Stimulated activated naive CD8-positive, alpha-beta T cell treated with anti-CD3 and anti-CD28 coated beads, Interleukin-15, amount 100 ng/mL, for 72 hours (primary cell): ENCODE measurements at regions not wholly inside any gene's neighbourhood (a gene's known extent, or its start where the extent isn't known, plus 50 kb on each side); places are given as distances from the start of the nearest gene placed in this dataset.

Source experiments
- ATAC-seq: fragments of 150-1000 bp; cut with Tn5 transposase; 2 replicates; pipeline ENCODE4 v1.10.0; 2021; ENCODE audit warnings: mild to moderate bottlenecking, moderate library complexity
- DNase-seq, 2 donors: peaks; one replicate each; pipeline ENCODE4 v3.0.0; 2021 to 2022
- H3K27ac Mint-ChIP-seq, 2 donors: one replicate each; pipeline ENCODE4 v1.8.0; 2022; ENCODE audit warnings: mild to moderate bottlenecking in 2 of 2, mixed read lengths in 2 of 2, moderate library complexity in 2 of 2
- H3K27me3 Mint-ChIP-seq: one replicate; pipeline ENCODE4 v1.8.0; 2022; ENCODE audit warnings: mixed read lengths
- H3K4me1 Mint-ChIP-seq: one replicate; pipeline ENCODE4 v1.8.0; 2022; ENCODE audit warnings: mild to moderate bottlenecking, mixed read lengths
- H3K4me3 Mint-ChIP-seq, 2 donors: one replicate each; pipeline ENCODE4 v1.8.0; 2022; ENCODE audit warnings: mild to moderate bottlenecking in 2 of 2, mixed read lengths in 2 of 2, moderate library complexity in 1 of 2
- H3K9me3 Mint-ChIP-seq, 2 donors: one replicate each; pipeline ENCODE4 v1.8.0; 2022; ENCODE audit warnings: mixed read lengths in 2 of 2

DNA sequence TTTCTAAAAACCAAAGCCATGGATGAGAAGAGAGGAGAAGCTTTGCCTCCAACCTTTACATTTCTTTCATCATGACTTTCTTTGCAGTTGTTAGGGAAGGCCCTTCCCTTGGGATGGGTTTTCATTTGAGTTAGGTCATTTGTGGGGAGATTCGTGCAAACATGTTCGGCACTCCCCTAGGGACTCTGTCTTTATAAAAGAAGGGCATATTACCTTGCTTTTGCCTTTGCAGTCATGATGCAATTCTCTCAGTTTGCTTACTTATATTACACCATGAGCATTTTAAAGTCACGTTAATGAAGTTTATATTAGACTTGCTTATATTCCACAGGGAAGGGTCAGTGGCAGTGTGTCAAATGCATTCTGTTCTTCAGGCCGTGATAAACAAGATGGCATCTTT, 289.3 kb upstream of the WWC1 start:
- no peak for DNase-seq
- no peak overlapping the region for H3K4me3 Mint-ChIP-seq
- H3K9me3 Mint-ChIP-seq: peaks cover 0 to 2% of the 10 kb centered on the region in 2 donors
- H3K4me1 Mint-ChIP-seq: no peaks in the 10 kb centered on the region
- H3K27ac Mint-ChIP-seq: no peak overlapping the region
- H3K27me3 Mint-ChIP-seq: no peaks in the 10 kb centered on the region
- no peak for ATAC-seq

- H3K27me3 Mint-ChIP-seq: no peaks in the 10 kb centered on the region
- no peaks in the 10 kb centered on the region for H3K4me1 Mint-ChIP-seq
- no peak for DNase-seq
- no peaks in the 10 kb centered on the region for H3K9me3 Mint-ChIP-seq
- ATAC-seq: no peak
- no peak overlapping the region for H3K27ac Mint-ChIP-seq
- H3K4me3 Mint-ChIP-seq: no peak overlapping the region
Measured at GRCh38 chr5:168005093-168005492, 286.4 kb upstream of the WWC1 start.

DNA sequence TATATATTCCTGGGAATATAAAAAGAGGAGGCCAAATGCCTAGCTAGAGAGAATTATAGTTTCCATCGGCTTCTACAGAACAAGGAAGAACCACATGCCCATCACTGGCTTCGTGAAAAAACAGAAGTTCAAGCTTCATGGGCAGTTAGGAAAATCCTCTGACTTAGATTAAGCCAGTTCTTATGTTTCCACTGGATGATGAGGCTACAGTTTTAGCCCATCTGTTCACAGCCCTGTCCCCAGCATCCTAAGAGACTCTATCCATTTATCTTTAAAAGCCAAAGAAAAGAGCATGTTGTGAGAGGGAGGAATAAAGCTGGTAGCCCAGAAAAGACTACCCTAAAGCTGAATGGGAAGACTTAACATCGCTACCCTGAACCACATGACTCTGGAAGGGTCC, 285.5 kb upstream of the WWC1 start:
- H3K9me3 Mint-ChIP-seq: no peaks in the 10 kb centered on the region
- ATAC-seq (no peak), DNase-seq (no peak)
- no peaks in the 10 kb centered on the region for H3K4me1 Mint-ChIP-seq
- no peaks in the 10 kb centered on the region for H3K27me3 Mint-ChIP-seq
- H3K27ac Mint-ChIP-seq: no peak overlapping the region
- H3K4me3 Mint-ChIP-seq: no peak overlapping the region

DNA sequence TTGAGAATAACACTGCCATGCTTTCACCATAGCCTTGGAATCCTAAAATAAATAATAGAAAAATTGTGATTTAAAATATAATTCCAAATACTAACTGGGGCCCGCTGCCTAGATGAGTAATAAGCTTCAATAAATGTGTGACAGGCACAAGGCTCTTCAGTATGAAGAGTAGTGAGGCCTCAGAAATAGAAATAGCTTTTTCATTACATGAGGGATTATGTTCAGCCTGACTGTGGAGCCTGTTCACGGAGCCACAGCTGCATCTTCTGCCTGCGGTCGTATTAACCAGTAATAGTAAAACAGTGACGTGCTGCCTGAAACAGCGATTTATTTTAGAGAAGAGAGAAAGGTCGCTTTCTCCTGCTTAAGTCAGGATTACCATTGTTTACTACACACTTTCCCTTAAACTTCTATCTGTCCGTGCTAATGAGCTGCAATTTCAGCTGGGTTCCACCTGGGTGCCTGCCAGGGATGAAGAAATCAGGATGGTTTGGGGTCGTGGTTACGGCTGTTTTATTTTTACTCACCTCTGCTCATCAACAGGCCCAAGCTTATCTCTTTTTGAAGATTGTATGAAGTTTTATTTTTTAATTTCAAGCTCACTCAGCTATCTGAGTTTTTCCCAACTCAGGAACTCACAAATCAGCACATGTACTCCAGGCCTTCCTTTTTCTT, 284.9 kb upstream of the WWC1 start:
- no peaks in the 10 kb centered on the region for H3K4me1 Mint-ChIP-seq
- ATAC-seq: no peak
- no peaks in the 10 kb centered on the region for H3K27me3 Mint-ChIP-seq
- no peak overlapping the region for H3K27ac Mint-ChIP-seq
- DNase-seq: no peak
- H3K4me3 Mint-ChIP-seq: no peak overlapping the region
- H3K9me3 Mint-ChIP-seq: no peaks in the 10 kb centered on the region

- Mint-ChIP-seq H3K27me3 (no peaks in the 10 kb centered on the region), H3K9me3 (no peaks in the 10 kb centered on the region), H3K4me1 (no peaks in the 10 kb centered on the region), H3K4me3 (no peak overlapping the region), H3K27ac (no peak overlapping the region)
- ATAC-seq (no peak), DNase-seq (no peak)
Measured at GRCh38 chr5:168007286-168007685, 284.2 kb upstream of the WWC1 start.

DNA sequence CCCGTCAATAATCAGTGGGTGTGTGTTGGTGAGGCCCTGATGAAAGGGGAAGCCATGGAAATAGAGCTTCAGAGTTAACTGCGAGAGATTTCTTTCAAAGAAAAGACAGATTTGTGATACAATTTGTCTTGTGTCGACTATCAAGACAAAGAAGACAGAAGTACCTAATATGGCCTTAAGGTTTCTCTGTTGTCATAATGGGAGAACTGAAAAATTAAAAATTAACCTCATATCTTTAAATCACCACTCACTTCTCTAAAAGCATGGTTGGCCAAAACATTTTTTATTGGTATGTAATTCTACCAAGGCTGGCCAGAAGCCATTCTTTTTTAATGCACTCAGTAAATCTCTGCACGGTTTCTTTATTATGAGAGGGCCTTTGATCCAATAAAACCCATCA, 282.9 kb upstream of the WWC1 start:
- no peaks in the 10 kb centered on the region for H3K9me3 Mint-ChIP-seq

DNA sequence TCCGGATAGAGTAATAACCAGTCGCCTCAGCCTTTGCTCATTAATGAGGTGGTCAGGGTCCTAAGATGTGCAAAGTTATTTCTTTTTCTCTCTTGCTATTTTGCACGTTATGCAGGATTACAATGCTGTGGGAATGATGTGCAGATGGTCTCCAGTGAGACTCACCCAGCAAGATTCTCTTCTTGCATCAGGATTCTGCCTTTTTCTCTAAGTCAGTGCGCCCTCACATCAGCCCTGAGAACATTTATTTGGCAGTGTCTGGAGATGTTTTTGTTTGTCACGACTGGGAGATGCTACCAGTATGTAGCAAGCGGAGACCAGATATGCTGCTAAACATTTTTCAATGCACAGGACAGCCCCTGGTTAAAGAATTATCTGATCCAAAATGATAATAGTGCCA, 280.3 kb upstream of the WWC1 start:
- no peaks in the 10 kb centered on the region for H3K4me1 Mint-ChIP-seq
- no peak for ATAC-seq
- DNase-seq: no peak
- no peak overlapping the region for H3K4me3 Mint-ChIP-seq
- H3K27ac Mint-ChIP-seq: no peak overlapping the region
- H3K9me3 Mint-ChIP-seq: peaks cover 0 to 3% of the 10 kb centered on the region in 2 donors
- H3K27me3 Mint-ChIP-seq: no peaks in the 10 kb centered on the region

More for the DNA sequence above, 282.9 kb upstream of the WWC1 start:
- Mint-ChIP-seq H3K27ac (no peak overlapping the region), H3K4me1 (no peaks in the 10 kb centered on the region), H3K27me3 (no peaks in the 10 kb centered on the region), H3K4me3 (no peak overlapping the region)
- DNase-seq (no peak), ATAC-seq (no peak)

DNA sequence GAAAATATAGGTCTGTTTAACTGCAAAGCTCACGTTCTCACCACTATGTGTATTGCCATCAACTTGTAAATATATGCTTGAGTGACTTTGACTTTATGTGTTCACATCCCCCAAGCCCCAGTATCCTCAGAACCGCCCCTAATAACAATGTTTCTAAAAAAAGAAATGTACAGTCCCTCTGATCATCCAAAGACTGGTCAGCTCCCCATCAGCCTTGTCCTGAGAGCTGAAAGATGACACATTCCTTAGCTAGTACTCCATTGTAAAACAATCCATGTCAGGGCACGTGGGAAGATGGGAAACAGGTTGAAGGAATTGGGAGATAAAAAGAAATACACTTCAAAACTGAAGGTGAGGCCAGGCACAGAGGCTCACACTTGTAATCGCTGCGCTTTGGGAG, 279.4 kb upstream of the WWC1 start:
- Mint-ChIP-seq H3K27ac (no peak overlapping the region), H3K4me1 (no peaks in the 10 kb centered on the region), H3K27me3 (no peaks in the 10 kb centered on the region), H3K9me3 (peaks cover 0 to 7% of the 10 kb centered on the region in 2 donors), H3K4me3 (no peak overlapping the region)
- ATAC-seq (no peak), DNase-seq (no peak)

DNA sequence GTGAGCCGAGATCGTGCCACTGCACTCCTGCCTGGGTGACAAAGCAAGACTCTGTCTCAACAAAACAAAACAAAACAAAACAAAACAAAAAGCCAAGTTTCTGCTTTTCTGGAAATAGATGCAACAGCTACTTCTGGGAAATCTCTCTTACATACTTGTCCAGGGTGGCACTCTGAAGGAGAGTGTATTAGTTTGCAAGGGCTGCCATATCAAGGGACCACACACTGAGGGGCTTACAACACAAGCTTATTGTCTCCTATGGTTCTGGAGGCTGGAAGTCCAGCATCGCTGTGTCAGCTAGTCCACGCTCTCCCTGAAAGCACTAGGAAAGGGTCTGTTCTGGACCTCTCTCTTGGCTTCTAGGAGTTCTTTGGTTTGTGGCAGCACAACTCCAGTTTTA, 277.9 kb upstream of the WWC1 start:
- ATAC-seq (no peak), DNase-seq (no peak)
- H3K27me3 Mint-ChIP-seq: no peaks in the 10 kb centered on the region
- no peak overlapping the region for H3K27ac Mint-ChIP-seq
- H3K4me3 Mint-ChIP-seq: no peak overlapping the region
- no peaks in the 10 kb centered on the region for H3K4me1 Mint-ChIP-seq
- H3K9me3 Mint-ChIP-seq: peaks cover 0 to 7% of the 10 kb centered on the region in 2 donors

GRCh38 chr5:168014433-168015123, 276.9 kb upstream of the WWC1 start:
- Mint-ChIP-seq H3K27me3 (peaks cover 9% of the 10 kb centered on the region), H3K27ac (no peak overlapping the region), H3K4me1 (no peaks in the 10 kb centered on the region), H3K4me3 (no peak overlapping the region), H3K9me3 (peaks cover 0 to 12% of the 10 kb centered on the region in 2 donors)
- ATAC-seq (no peak), DNase-seq (no peak)

DNA sequence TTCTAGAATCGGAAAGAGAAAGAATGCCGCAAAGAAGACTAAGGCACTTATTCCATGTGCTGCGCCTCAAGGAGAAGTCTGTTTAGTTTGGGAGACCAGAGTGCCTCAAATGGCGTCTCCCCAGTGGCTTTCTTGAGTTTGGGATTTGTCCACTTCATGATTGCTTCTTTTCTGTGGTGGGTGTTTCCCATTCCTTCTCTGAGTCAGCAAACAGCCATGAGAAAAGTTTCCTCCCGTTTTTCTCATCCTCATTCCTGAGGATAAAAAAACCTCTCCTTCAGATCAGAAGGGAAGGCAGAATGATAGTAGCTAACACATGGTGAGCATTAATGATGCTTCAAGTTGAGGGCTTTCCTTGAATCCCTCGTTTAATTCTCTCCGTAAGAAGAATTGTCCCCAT, 275.9 kb upstream of the WWC1 start:
- Mint-ChIP-seq H3K27ac (no peak overlapping the region), H3K9me3 (peaks cover 0 to 12% of the 10 kb centered on the region in 2 donors), H3K4me1 (no peaks in the 10 kb centered on the region), H3K4me3 (no peak overlapping the region), H3K27me3 (peaks cover 16% of the 10 kb centered on the region)
- no peak for DNase-seq
- no peak for ATAC-seq

GRCh38 chr5:168017313-168017712, 274.1 kb upstream of the WWC1 start:
- Mint-ChIP-seq H3K9me3 (peaks cover 0 to 12% of the 10 kb centered on the region in 2 donors), H3K27ac (no peak overlapping the region), H3K27me3 (peaks cover 25% of the 10 kb centered on the region), H3K4me1 (no peaks in the 10 kb centered on the region), H3K4me3 (no peak overlapping the region)
- DNase-seq (no peak), ATAC-seq (no peak)

- DNase-seq (no peak), ATAC-seq (no peak)
- H3K27me3 Mint-ChIP-seq: peaks cover 25% of the 10 kb centered on the region
- H3K4me1 Mint-ChIP-seq: no peaks in the 10 kb centered on the region
- H3K4me3 Mint-ChIP-seq: no peak overlapping the region
- H3K27ac Mint-ChIP-seq: peak overlapping the region in 1 of 2 donors; percentile 23
- peaks cover 0 to 12% of the 10 kb centered on the region in 2 donors for H3K9me3 Mint-ChIP-seq
Measured at GRCh38 chr5:168019143-168019542, 272.3 kb upstream of the WWC1 start.

- peaks cover 0 to 12% of the 10 kb centered on the region in 2 donors for H3K9me3 Mint-ChIP-seq
- DNase-seq (no peak), ATAC-seq (no peak)
- peaks cover 25% of the 10 kb centered on the region for H3K27me3 Mint-ChIP-seq
- no peak overlapping the region for H3K27ac Mint-ChIP-seq
- H3K4me1 Mint-ChIP-seq: no peaks in the 10 kb centered on the region
- no peak overlapping the region for H3K4me3 Mint-ChIP-seq
Measured at GRCh38 chr5:168020542-168021294, 270.7 kb upstream of the WWC1 start.

DNA sequence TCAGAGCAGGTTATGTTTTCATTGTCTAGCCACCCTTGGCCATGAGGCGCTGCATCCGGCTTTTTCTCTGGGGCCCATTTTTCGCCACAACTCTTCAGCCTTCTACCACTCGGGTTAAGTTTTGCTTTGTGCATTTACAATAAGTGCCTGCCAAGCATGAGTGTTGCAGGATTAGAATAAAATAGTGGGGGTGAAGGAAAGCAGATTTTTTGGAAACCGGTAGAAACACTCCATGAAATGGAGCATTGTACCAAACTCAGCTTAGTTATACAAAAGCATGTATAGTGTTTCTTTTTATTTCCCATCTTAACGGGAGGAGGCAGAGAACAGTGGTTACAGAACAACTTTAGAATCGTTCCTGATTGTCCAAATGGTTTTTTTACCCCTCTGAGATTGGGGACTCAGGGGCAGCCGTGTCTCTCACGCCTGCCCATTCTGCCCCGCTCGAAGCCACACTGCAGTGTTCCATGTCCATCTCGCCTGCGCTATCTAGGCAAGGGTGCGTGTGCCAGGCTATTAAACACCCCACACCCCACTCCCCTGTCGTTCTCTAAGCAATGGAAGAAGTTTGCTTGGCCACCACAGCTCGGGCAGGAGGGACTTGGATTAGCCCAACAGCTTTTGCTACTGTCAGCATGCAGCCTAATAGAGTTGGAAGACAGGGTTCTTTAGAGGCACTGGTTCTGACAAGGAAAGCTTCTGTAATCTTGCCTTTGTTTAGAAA, 268.8 kb upstream of the WWC1 start:
- H3K4me3 Mint-ChIP-seq: no peak overlapping the region
- peaks cover 0 to 9% of the 10 kb centered on the region in 2 donors for H3K9me3 Mint-ChIP-seq
- ATAC-seq: no peak
- H3K4me1 Mint-ChIP-seq: no peaks in the 10 kb centered on the region
- peaks cover 25% of the 10 kb centered on the region for H3K27me3 Mint-ChIP-seq
- no peak for DNase-seq
- H3K27ac Mint-ChIP-seq: no peak overlapping the region
